ENCODE measurements at regions not wholly inside any gene's neighbourhood (a gene's known extent, or its start where the extent isn't known, plus 50 kb on each side); places are given as distances from the start of the nearest gene placed in this dataset.

GRCh38 chr12:14239350-14239934 lies 126.0 kb upstream of the ATF7IP start:
- TF ChIP-seq CTCF (IDR thresholded peaks at IDR 0.05) (peak in 3 of 6 experiments; percentile 26 to 46 (median 44)), POLR2A (IDR thresholded peaks at IDR 0.05) (no peak)

Measured in adrenal gland (tissue), 5 donors.